WTC11 (cell line): ENCODE measurements at regions not wholly inside any gene's neighbourhood (a gene's known extent, or its start where the extent isn't known, plus 50 kb on each side); places are given as distances from the start of the nearest gene placed in this dataset.

ENCODE experiments used
- ATAC-seq: fragments of 200-7000 bp; cut with Tn5 transposase; 2 replicates; pipeline ENCODE4 v1.10.0; 2021; ENCODE audit warnings: mild to moderate bottlenecking, moderate library complexity
- CTCF ChIA-PET: fragments of 300-600 bp; sonication (Branson Sonifier 250); formaldehyde crosslinking; loops from one replicate; lab custom pipeline; 2021; ENCODE audit warnings: antibody characterized with exemption; lab: Charles Lee
- POLR2A ChIA-PET: fragments of 350-600 bp; sonication (Branson Sonifier 250); formaldehyde crosslinking; loops from one replicate; lab custom pipeline; 2021; ENCODE audit warnings: antibody characterized with exemption; lab: Charles Lee
- DNase-seq: peaks from one replicate; pipeline ENCODE4 v3.0.0; 2021; ENCODE audit warnings: low spot score
- H3K27ac Mint-ChIP-seq: 2 replicates; pipeline ENCODE4 v1.8.0; 2021; ENCODE audit warnings: mixed read lengths
- H3K27me3 Mint-ChIP-seq: 2 replicates; pipeline ENCODE4 v1.8.0; 2021; ENCODE audit warnings: low read depth, mild to moderate bottlenecking, moderate library complexity, mixed read lengths
- H3K36me3 Mint-ChIP-seq: 2 replicates; pipeline ENCODE4 v1.8.0; 2021; ENCODE audit warnings: mixed read lengths
- H3K4me1 Mint-ChIP-seq: 2 replicates; pipeline ENCODE4 v1.8.0; 2022; ENCODE audit warnings: mixed read lengths
- H3K4me3 Mint-ChIP-seq: 2 replicates; pipeline ENCODE4 v1.8.0; 2021; ENCODE audit warnings: mild to moderate bottlenecking, moderate library complexity, mixed read lengths
- H3K9me3 Mint-ChIP-seq: 2 replicates; pipeline ENCODE4 v1.8.0; 2021; ENCODE audit warnings: mixed read lengths
- ATF1 ChIP-seq: sonication (generic); formaldehyde crosslinking; IDR thresholded peaks from 2 replicates; pipeline ENCODE4 v1.8.1; 2023; ENCODE audit warnings: mild to moderate bottlenecking, moderate library complexity, missing genetic modification reagents
- ESRRA ChIP-seq: sonication (generic); formaldehyde crosslinking; IDR thresholded peaks from 2 replicates; pipeline ENCODE4 v1.8.1; 2022; ENCODE audit warnings: mild to moderate bottlenecking, missing genetic modification reagents, borderline replicate concordance
- ETV6 ChIP-seq: sonication (generic); formaldehyde crosslinking; IDR thresholded peaks from 2 replicates; pipeline ENCODE4 v1.8.1; 2022; ENCODE audit warnings: mild to moderate bottlenecking, missing genetic modification reagents
- FOXJ3 ChIP-seq: sonication (generic); formaldehyde crosslinking; IDR thresholded peaks from 2 replicates; pipeline ENCODE4 v1.9.0; 2021; ENCODE audit warnings: missing genetic modification reagents, mild to moderate bottlenecking, borderline replicate concordance
- GTF2I ChIP-seq: fragments of 250-450 bp; sonication (Bioruptor Pico); conservative IDR thresholded peaks from 2 replicates; pipeline ENCODE4 v1.4.0; 2021; ENCODE audit warnings: mild to moderate bottlenecking
- NFE2L1 ChIP-seq: sonication (generic); formaldehyde crosslinking; IDR thresholded peaks from 2 replicates; pipeline ENCODE4 v1.8.1; 2023; ENCODE audit warnings: missing genetic modification reagents
- SMAD3 ChIP-seq: sonication (generic); formaldehyde crosslinking; IDR thresholded peaks from 2 replicates; pipeline ENCODE4 v1.8.0; 2022; ENCODE audit warnings: missing genetic modification reagents, mild to moderate bottlenecking, borderline replicate concordance
- TF ChIP-seq, protein P1 (sequence below): sonication (generic); formaldehyde crosslinking; IDR thresholded peaks from 2 replicates; pipeline ENCODE4 v1.8.0; 2023; ENCODE audit warnings: mild to moderate bottlenecking, missing genetic modification reagents
- TF ChIP-seq, protein P2 (sequence below): sonication (generic); formaldehyde crosslinking; IDR thresholded peaks from 2 replicates; pipeline ENCODE4 v1.8.0; 2022; ENCODE audit warnings: mild to moderate bottlenecking, missing genetic modification reagents
- TF ChIP-seq, protein P3 (sequence below): sonication (generic); formaldehyde crosslinking; IDR thresholded peaks from 2 replicates; pipeline ENCODE4 v1.8.1; 2023; ENCODE audit warnings: mild to moderate bottlenecking, missing genetic modification reagents
- TF ChIP-seq, protein P4 (sequence below): sonication (generic); formaldehyde crosslinking; IDR thresholded peaks from 2 replicates; pipeline ENCODE4 v1.8.1; 2022; ENCODE audit warnings: mild to moderate bottlenecking, missing genetic modification reagents, moderate library complexity, borderline replicate concordance
- TF ChIP-seq, protein P5 (sequence below): sonication (generic); formaldehyde crosslinking; IDR thresholded peaks from 2 replicates; pipeline ENCODE4 v1.8.1; 2022; ENCODE audit warnings: low read depth, missing genetic modification reagents, borderline replicate concordance
- TF ChIP-seq, protein P6 (sequence below): sonication (generic); formaldehyde crosslinking; IDR thresholded peaks from 2 replicates; pipeline ENCODE4 v1.8.1; 2023; ENCODE audit warnings: mild to moderate bottlenecking, moderate library complexity, missing genetic modification reagents
- TF ChIP-seq, protein P7 (sequence below): sonication (generic); formaldehyde crosslinking; IDR thresholded peaks from 2 replicates; pipeline ENCODE4 v1.8.0; 2022; ENCODE audit warnings: mild to moderate bottlenecking, missing genetic modification reagents

DNA sequence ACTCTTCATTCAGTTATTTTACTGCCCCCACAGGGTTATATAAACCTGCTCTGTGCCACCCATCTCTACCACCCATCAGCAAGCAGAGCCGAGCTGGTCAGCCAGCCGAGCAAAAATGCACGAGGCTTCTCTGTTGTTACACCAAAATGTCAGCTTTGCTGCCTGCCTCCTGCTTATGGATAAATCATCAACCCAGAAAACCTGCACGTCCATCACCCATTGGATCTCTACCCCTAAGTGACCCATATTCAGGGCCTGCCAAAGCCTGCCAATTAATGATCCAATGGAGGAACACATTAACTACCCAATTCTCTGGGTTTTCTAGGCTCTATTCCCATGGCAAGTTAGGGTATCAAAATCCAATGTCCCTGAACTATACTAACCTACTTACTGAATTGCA, 365.5 kb upstream of the ACVR2A start:
- no peaks in the 10 kb centered on the region for H3K36me3 Mint-ChIP-seq
- ATAC-seq: no peak

More for the DNA sequence above, 365.5 kb upstream of the ACVR2A start:
- no peak for DNase-seq
- Mint-ChIP-seq H3K4me3 (no peak overlapping the region), H3K4me1 (peaks cover 10% of the 10 kb centered on the region), H3K27ac (no peak overlapping the region), H3K27me3 (no peaks in the 10 kb centered on the region; the same call in 1 of the 2 replicates), H3K9me3 (no peaks in the 10 kb centered on the region)
- CTCF ChIA-PET: no interaction called here
- TF ChIP-seq, protein P1, sequence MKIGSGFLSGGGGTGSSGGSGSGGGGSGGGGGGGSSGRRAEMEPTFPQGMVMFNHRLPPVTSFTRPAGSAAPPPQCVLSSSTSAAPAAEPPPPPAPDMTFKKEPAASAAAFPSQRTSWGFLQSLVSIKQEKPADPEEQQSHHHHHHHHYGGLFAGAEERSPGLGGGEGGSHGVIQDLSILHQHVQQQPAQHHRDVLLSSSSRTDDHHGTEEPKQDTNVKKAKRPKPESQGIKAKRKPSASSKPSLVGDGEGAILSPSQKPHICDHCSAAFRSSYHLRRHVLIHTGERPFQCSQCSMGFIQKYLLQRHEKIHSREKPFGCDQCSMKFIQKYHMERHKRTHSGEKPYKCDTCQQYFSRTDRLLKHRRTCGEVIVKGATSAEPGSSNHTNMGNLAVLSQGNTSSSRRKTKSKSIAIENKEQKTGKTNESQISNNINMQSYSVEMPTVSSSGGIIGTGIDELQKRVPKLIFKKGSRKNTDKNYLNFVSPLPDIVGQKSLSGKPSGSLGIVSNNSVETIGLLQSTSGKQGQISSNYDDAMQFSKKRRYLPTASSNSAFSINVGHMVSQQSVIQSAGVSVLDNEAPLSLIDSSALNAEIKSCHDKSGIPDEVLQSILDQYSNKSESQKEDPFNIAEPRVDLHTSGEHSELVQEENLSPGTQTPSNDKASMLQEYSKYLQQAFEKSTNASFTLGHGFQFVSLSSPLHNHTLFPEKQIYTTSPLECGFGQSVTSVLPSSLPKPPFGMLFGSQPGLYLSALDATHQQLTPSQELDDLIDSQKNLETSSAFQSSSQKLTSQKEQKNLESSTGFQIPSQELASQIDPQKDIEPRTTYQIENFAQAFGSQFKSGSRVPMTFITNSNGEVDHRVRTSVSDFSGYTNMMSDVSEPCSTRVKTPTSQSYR (CRISPR knock-in tag): no peak
- TF ChIP-seq ETV6 (CRISPR knock-in tag) (no peak), GTF2I (no peak), NFE2L1 (no peak), ESRRA (no peak), FOXJ3 (CRISPR knock-in tag) (no peak), ATF1 (CRISPR knock-in tag) (no peak), SMAD3 (no peak)
- TF ChIP-seq, protein P2, sequence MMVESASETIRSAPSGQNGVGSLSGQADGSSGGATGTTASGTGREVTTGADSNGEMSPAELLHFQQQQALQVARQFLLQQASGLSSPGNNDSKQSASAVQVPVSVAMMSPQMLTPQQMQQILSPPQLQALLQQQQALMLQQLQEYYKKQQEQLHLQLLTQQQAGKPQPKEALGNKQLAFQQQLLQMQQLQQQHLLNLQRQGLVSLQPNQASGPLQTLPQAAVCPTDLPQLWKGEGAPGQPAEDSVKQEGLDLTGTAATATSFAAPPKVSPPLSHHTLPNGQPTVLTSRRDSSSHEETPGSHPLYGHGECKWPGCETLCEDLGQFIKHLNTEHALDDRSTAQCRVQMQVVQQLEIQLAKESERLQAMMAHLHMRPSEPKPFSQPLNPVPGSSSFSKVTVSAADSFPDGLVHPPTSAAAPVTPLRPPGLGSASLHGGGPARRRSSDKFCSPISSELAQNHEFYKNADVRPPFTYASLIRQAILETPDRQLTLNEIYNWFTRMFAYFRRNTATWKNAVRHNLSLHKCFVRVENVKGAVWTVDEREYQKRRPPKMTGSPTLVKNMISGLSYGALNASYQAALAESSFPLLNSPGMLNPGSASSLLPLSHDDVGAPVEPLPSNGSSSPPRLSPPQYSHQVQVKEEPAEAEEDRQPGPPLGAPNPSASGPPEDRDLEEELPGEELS (CRISPR knock-in tag): no peak
- TF ChIP-seq, protein P3, sequence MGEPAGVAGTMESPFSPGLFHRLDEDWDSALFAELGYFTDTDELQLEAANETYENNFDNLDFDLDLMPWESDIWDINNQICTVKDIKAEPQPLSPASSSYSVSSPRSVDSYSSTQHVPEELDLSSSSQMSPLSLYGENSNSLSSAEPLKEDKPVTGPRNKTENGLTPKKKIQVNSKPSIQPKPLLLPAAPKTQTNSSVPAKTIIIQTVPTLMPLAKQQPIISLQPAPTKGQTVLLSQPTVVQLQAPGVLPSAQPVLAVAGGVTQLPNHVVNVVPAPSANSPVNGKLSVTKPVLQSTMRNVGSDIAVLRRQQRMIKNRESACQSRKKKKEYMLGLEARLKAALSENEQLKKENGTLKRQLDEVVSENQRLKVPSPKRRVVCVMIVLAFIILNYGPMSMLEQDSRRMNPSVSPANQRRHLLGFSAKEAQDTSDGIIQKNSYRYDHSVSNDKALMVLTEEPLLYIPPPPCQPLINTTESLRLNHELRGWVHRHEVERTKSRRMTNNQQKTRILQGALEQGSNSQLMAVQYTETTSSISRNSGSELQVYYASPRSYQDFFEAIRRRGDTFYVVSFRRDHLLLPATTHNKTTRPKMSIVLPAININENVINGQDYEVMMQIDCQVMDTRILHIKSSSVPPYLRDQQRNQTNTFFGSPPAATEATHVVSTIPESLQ: no peak
- TF ChIP-seq, protein P4, sequence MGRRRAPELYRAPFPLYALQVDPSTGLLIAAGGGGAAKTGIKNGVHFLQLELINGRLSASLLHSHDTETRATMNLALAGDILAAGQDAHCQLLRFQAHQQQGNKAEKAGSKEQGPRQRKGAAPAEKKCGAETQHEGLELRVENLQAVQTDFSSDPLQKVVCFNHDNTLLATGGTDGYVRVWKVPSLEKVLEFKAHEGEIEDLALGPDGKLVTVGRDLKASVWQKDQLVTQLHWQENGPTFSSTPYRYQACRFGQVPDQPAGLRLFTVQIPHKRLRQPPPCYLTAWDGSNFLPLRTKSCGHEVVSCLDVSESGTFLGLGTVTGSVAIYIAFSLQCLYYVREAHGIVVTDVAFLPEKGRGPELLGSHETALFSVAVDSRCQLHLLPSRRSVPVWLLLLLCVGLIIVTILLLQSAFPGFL (CRISPR knock-in tag): no peak
- TF ChIP-seq, protein P5, sequence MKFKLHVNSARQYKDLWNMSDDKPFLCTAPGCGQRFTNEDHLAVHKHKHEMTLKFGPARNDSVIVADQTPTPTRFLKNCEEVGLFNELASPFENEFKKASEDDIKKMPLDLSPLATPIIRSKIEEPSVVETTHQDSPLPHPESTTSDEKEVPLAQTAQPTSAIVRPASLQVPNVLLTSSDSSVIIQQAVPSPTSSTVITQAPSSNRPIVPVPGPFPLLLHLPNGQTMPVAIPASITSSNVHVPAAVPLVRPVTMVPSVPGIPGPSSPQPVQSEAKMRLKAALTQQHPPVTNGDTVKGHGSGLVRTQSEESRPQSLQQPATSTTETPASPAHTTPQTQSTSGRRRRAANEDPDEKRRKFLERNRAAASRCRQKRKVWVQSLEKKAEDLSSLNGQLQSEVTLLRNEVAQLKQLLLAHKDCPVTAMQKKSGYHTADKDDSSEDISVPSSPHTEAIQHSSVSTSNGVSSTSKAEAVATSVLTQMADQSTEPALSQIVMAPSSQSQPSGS (CRISPR knock-in tag): no peak
- TF ChIP-seq, protein P6, sequence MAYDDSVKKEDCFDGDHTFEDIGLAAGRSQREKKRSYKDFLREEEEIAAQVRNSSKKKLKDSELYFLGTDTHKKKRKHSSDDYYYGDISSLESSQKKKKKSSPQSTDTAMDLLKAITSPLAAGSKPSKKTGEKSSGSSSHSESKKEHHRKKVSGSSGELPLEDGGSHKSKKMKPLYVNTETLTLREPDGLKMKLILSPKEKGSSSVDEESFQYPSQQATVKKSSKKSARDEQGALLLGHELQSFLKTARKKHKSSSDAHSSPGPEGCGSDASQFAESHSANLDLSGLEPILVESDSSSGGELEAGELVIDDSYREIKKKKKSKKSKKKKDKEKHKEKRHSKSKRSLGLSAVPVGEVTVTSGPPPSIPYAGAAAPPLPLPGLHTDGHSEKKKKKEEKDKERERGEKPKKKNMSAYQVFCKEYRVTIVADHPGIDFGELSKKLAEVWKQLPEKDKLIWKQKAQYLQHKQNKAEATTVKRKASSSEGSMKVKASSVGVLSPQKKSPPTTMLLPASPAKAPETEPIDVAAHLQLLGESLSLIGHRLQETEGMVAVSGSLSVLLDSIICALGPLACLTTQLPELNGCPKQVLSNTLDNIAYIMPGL (CRISPR knock-in tag): no peak
- TF ChIP-seq, protein P7, sequence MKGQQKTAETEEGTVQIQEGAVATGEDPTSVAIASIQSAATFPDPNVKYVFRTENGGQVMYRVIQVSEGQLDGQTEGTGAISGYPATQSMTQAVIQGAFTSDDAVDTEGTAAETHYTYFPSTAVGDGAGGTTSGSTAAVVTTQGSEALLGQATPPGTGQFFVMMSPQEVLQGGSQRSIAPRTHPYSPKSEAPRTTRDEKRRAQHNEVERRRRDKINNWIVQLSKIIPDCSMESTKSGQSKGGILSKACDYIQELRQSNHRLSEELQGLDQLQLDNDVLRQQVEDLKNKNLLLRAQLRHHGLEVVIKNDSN (CRISPR knock-in tag): no peak
- POLR2A ChIA-PET: no interaction called here
